ENCODE measurements at regions not wholly inside any gene's neighbourhood (a gene's known extent, or its start where the extent isn't known, plus 50 kb on each side); places are given as distances from the start of the nearest gene placed in this dataset.

DNA sequence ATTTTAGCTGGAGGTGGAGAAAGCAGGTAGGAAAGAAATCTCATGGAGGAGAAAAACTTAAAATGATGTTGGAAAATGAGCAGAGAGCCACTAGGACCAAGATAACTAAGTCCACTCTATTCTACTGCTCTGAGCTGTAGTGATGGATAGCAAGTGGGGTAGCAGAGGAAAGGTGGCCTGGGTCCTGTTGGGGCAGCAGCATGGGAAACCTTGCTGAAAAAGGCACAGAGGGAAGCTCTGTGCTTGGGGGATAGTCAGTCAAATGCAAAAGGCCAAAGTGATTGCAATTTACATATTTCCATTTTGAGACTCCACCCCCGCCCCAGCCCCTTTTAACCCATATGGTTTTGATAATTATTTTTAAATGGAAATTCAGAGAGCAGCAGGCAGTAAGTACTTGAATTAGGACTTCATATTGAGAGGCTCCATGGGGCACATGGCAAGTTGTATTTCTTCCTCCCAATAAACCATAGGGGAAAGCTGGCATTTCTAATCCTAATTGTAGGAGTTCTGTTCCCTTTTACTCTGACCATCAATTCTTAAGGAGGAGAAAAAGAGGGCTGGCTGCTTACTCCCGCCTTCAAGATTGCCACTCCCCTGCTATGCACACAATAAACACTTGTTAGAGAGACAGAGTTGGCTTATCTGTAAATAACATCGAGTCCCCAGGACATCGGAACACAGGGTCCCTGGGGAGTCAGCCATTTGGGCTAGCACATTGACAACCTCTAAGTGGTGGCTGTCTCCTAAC, 1341.5 kb upstream of the TENM4 start:
- no peak overlapping the region for H3K27ac Mint-ChIP-seq
- Histone ChIP-seq H3K9ac (no peak overlapping the region), H4K20me1 (ENCODE audit: low read depth) (no peaks in the 10 kb centered on the region), H3K36me3 (no peaks in the 10 kb centered on the region), H3K9me3 (ENCODE audit: low read depth) (no peaks in the 10 kb centered on the region), H3K4me2 (no peak overlapping the region), H3K27ac (no peak overlapping the region), H2AFZ (replicated peaks) (peak overlapping the region; percentile 70), H3K79me2 (ENCODE audit: low read depth) (no peaks in the 10 kb centered on the region), H3F3A (ENCODE audit: low read depth) (no peaks in the 10 kb centered on the region), H3K27me3 (no peaks in the 10 kb centered on the region), H3K4me3 (no peak overlapping the region), H3K4me1 (peaks cover 9% of the 10 kb centered on the region)
- no peaks in the 10 kb centered on the region for H3K36me3 Mint-ChIP-seq
- TF ChIP-seq, protein P1, sequence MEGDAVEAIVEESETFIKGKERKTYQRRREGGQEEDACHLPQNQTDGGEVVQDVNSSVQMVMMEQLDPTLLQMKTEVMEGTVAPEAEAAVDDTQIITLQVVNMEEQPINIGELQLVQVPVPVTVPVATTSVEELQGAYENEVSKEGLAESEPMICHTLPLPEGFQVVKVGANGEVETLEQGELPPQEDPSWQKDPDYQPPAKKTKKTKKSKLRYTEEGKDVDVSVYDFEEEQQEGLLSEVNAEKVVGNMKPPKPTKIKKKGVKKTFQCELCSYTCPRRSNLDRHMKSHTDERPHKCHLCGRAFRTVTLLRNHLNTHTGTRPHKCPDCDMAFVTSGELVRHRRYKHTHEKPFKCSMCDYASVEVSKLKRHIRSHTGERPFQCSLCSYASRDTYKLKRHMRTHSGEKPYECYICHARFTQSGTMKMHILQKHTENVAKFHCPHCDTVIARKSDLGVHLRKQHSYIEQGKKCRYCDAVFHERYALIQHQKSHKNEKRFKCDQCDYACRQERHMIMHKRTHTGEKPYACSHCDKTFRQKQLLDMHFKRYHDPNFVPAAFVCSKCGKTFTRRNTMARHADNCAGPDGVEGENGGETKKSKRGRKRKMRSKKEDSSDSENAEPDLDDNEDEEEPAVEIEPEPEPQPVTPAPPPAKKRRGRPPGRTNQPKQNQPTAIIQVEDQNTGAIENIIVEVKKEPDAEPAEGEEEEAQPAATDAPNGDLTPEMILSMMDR (IDR thresholded peaks at IDR 0.05) = no peak
- no peak for TF ChIP-seq EZH2phosphoT487 (IDR thresholded peaks at IDR 0.05)
- TF ChIP-seq EZH2 (IDR thresholded peaks at IDR 0.05) = no peak
- H3K9me3 Mint-ChIP-seq = no peaks in the 10 kb centered on the region
- peak; percentile 3 for DNase-seq (ENCODE audit: low spot score)
- H3K4me1 Mint-ChIP-seq = peaks cover 5% of the 10 kb centered on the region
- H3K4me3 Mint-ChIP-seq = no peak overlapping the region
- no peaks in the 10 kb centered on the region for H3K27me3 Mint-ChIP-seq (ENCODE audit: insufficient read depth, low read depth)

DNA sequence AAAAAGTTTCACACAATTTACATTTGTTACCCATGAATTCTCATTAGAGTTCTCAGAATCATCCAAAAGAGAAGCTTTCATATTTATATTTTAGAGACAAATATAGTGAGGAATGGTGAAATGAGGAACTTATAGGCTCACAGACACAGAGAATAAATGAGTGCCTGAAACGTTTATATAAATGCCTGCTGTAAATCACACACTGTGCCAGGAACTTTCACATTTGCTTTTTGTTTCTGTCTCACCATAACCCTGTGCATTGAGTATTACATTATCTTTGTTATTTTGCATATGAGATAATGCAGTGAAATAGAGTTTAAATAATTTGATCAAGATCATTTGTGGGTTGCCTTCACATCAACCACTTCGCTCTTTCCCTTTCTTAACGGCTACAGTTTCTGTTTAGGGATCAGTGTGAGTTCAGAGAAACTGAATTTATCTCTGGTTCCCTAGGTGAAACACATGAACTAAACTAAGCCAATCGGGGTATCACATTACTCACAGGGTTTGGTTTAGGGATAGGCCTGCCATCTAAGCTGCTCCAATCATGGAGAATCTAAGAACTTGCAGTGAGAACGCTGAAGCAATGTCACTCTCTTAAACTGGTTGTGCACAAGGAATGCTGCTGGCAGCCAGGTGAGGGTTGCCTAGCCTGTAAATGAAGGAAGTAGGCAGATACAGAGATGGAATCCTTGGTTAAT, 1339.2 kb upstream of the TENM4 start:
- H3K4me1 Mint-ChIP-seq = peaks cover 5% of the 10 kb centered on the region

DNA sequence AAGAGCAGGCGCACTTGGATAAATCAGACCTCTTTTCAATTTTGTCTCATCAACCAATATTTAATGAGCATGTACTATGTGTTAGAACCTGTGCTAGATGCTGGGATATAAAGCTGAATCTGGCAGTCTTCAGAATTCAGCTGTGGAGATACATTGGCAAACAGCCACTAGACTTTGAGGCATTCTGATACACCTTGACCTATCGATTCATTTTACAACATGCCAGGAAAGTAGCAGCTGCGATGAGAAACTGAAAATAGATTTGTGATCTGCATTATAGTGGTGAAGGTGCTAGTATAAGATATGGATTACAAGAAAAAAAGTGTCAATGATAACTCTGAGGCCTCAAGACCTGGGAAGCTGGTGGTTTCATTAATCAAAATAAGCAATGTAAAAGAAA, 1338.1 kb upstream of the TENM4 start:
- Histone ChIP-seq H3K4me2 (no peak overlapping the region), H3K27me3 (no peaks in the 10 kb centered on the region), H3K36me3 (no peaks in the 10 kb centered on the region), H3K9ac (no peak overlapping the region), H3K9me3 (ENCODE audit: low read depth) (no peaks in the 10 kb centered on the region), H3K79me2 (ENCODE audit: low read depth) (no peaks in the 10 kb centered on the region), H3F3A (ENCODE audit: low read depth) (no peaks in the 10 kb centered on the region), H3K4me1 (peaks cover 9% of the 10 kb centered on the region), H2AFZ (replicated peaks) (no peak overlapping the region), H3K27ac (no peak overlapping the region), H4K20me1 (ENCODE audit: low read depth) (no peaks in the 10 kb centered on the region), H3K4me3 (no peak overlapping the region)
- Mint-ChIP-seq H3K36me3 (no peaks in the 10 kb centered on the region), H3K9me3 (no peaks in the 10 kb centered on the region), H3K27me3 (ENCODE audit: insufficient read depth, low read depth) (no peaks in the 10 kb centered on the region), H3K4me1 (peaks cover 5% of the 10 kb centered on the region), H3K4me3 (no peak overlapping the region), H3K27ac (no peak overlapping the region)
- DNase-seq (ENCODE audit: low spot score) = no peak
- TF ChIP-seq EZH2 (IDR thresholded peaks at IDR 0.05) (no peak), EZH2phosphoT487 (IDR thresholded peaks at IDR 0.05) (no peak)
- TF ChIP-seq, protein P1 (IDR thresholded peaks at IDR 0.05) = no peak

More for the DNA sequence above, 1339.2 kb upstream of the TENM4 start:
- H3K27ac Mint-ChIP-seq = no peak overlapping the region
- H3K27me3 Mint-ChIP-seq (ENCODE audit: insufficient read depth, low read depth) = no peaks in the 10 kb centered on the region
- no peaks in the 10 kb centered on the region for H3K27me3 ChIP-seq
- H3K9ac ChIP-seq = no peak overlapping the region
- no peaks in the 10 kb centered on the region for H3K36me3 Mint-ChIP-seq
- H3F3A ChIP-seq (ENCODE audit: low read depth) = no peaks in the 10 kb centered on the region
- no peaks in the 10 kb centered on the region for H3K9me3 ChIP-seq (ENCODE audit: low read depth)
- H4K20me1 ChIP-seq (ENCODE audit: low read depth) = no peaks in the 10 kb centered on the region
- H3K4me3 Mint-ChIP-seq = no peak overlapping the region
- H3K4me2 ChIP-seq = no peak overlapping the region
- H3K4me1 ChIP-seq = peaks cover 9% of the 10 kb centered on the region
- H3K4me3 ChIP-seq = no peak overlapping the region
- H3K79me2 ChIP-seq (ENCODE audit: low read depth) = no peaks in the 10 kb centered on the region
- H3K36me3 ChIP-seq = no peaks in the 10 kb centered on the region
- H3K27ac ChIP-seq = no peak overlapping the region
- DNase-seq (ENCODE audit: low spot score) = no peak
- H3K9me3 Mint-ChIP-seq = no peaks in the 10 kb centered on the region
- peak overlapping the region; percentile 46 for H2AFZ ChIP-seq (replicated peaks)
- TF ChIP-seq EZH2 (IDR thresholded peaks at IDR 0.05) = no peak
- TF ChIP-seq EZH2phosphoT487 (IDR thresholded peaks at IDR 0.05) = no peak
- TF ChIP-seq, protein P1 (IDR thresholded peaks at IDR 0.05) = no peak

All from neural progenitor cell (in vitro differentiated cells).